Endothelial cell of hepatic sinusoid (primary cell): ENCODE measurements at regions not wholly inside any gene's neighbourhood (a gene's known extent, or its start where the extent isn't known, plus 50 kb on each side); places are given as distances from the start of the nearest gene placed in this dataset.

Source experiments
- in situ Hi-C: cut with HindIII; loops from 2 replicates; pipeline ENCODE4 v1.10.0; 2017; ENCODE audit warnings: low sequenced_read_pairs

DNA sequence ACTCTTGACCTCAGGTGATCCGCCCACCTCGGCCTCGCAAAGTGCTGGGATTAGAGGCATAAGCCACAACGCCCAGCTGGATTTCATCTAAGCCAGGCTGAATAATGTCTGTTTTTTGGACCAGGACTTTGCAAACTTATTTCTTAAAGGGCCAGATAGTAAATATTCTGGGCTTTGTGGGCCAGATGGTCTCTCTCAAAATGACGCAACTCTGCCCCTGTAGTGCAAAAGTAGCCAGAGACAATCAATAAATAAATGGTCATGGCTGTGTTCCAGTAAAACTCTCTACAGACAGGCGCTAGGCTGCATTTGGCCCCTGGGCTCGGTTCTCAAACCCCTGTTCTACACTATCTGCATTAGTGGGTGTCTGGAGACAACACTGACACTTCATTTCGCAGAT is 121.9 kb upstream of the CDH13 start:
- in situ Hi-C loops = no loop called here

DNA sequence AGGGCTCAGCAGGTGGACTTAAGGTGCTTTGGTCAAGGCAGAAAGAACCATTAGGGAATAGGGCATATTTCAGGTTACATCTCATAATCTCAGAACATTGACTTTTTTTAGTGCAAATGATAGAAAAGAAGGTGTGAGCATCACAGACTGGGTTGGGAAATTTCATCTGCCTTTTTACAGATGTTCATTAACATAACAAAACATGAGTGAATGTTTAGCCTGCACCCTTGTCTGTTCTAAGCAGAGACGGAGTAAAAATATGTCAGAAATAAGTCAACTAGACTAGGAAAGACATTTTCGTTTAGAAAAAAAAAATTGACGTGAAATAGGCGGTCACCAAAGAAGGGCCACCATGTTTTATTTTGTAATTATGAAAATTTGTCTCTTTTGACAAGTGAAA is 127.5 kb upstream of the CDH13 start:
- in situ Hi-C loops = no loop called here

GRCh38 chr16:82497139-82497538 is 129.6 kb upstream of the CDH13 start:
- in situ Hi-C loops = no loop called here

DNA sequence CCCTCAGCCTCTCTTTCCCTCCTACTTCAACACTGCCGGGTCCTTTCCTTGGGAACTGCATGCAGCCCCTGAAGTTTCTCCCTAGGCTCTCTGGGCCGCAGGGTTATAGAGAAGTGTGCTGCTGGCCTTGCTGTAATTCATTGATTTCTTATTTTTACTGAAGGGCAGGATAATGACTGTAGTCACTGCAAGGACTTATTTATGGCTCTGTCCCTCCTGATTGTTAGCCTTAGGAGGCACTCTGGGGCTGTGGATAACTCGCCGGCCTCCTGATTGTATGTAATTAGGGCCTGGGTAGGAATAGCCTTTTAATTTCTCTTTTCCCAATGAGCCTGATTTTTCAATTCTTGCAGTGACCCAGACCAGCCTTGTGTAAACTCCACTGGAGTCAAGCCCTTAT is 138.3 kb upstream of the CDH13 start:
- in situ Hi-C loops = no loop called here

DNA sequence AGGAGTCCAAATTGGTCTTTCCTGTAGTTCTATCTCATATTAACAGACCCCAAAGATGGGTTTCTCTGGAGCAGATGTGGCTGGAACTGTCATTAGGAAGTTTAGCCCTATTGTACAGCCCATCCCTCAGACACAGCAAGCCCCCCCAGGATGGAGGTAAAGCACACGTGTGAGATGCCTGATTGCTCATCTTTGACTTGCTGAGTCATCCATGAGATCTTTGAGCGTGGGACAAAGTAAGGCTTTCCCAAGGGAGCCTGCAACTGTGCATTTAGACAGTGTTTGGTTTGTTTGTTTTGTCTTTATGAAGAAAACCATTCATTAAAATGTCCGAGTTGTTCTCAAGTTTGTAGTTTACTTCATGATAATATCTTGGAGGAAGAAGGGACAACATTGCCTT is 145.3 kb upstream of the CDH13 start:
- in situ Hi-C loops = no loop called here

DNA sequence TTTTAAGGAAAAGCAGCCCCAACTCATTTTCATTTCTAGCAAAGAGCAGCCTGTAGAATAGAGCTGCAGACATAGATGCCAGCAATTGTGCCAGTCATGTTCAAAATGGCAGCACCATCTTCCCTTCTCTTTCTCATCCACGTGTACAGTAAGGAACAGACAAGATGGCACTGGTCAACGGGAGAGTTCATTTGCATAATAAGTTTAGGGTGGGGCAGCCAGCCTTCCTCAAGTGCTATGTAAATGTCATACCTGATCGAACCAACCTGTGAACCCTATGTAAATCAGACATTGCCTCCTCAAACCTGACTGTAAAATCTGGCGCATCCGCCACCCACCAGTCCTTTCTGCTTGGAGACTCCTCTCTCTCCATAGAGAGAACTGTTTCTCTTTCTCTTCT is 150.0 kb upstream of the CDH13 start:
- in situ Hi-C loops = no loop called here

- in situ Hi-C loops = no loop called here
Observed at GRCh38 chr16:82470620-82471152, 156.1 kb upstream of the CDH13 start.

DNA sequence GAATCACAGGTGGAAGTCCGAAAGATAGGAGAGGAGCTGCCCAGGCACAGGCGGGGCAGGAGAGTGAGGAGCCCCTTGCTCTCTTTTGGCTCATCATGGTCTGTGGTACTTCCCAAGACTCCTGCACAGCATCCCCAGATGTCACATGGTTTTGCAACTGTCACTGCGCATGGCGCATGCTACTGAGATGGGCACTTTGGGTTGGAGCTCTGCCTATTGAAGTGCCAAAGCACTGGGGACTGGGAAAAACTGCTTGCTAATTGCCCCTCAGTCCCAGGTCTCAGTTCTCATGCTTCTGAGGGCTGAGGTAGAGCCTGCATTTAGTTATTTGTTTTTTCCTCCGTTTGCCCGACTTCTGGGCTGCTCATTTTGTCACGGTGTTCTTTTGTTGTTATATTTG is 156.8 kb upstream of the CDH13 start:
- in situ Hi-C loops = no loop called here

GRCh38 chr16:82464187-82464586 is 162.6 kb upstream of the CDH13 start:
- in situ Hi-C loops = no loop called here

- in situ Hi-C loops = no loop called here
Observed at GRCh38 chr16:82460766-82461165, 166.0 kb upstream of the CDH13 start.

DNA sequence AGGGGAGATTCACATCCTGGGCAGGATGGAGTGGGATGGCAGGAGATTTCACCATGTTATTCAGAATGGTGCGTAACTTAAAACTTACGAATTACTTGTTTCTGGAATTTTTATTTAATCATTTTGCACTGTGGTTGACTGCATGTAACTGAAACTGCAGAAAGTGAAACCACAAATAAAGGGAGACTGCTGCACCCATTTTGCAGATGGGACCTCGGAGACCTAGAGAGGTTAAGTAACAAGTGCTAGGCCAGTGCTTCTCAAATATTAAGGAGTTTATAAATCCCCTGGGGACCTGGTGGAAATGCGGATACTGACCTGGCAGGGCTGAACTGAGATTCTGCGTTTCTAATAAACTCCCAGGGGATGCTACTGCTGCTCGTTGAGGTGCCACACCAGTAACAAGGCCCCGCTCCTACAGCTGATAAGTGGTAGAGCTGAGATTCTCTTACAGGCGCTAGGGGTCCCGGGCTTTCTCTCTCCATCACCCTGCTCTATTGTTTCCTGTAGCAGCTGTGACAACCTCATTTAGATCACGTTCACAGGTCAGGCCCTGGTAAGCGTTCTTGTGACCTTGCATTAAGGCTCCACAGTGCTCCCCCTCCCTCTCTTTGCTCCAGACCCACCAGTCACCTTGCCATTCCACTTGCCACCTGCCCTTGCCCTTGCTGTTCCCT is 167.1 kb upstream of the CDH13 start:
- in situ Hi-C loops = no loop called here

- in situ Hi-C loops = no loop called here
Observed at GRCh38 chr16:82456683-82457082, 170.1 kb upstream of the CDH13 start.

- in situ Hi-C loops = loop anchor here (5.0 kb wide), 1 partner anchor 68 kb away; no protein-coding TSS in a partner anchor
Observed at GRCh38 chr16:82454566-82454965, 172.2 kb upstream of the CDH13 start.

- in situ Hi-C loops = loop anchor here (5.0 kb wide), 1 partner anchor 68 kb away; no protein-coding TSS in a partner anchor
Observed at GRCh38 chr16:82454152-82454551, 172.6 kb upstream of the CDH13 start.

- in situ Hi-C loops = loop anchor here (5.0 kb wide), 1 partner anchor 70 kb away; no protein-coding TSS in a partner anchor
Observed at GRCh38 chr16:82452004-82452756, 174.6 kb upstream of the CDH13 start.

GRCh38 chr16:82451449-82451848 is 175.3 kb upstream of the CDH13 start:
- in situ Hi-C loops = loop anchor here (5.0 kb wide), 1 partner anchor 71 kb away; no protein-coding TSS in a partner anchor

- in situ Hi-C loops = no loop called here
Observed at GRCh38 chr16:82440336-82440735, 186.4 kb upstream of the CDH13 start.

GRCh38 chr16:82439678-82440293 is 187.0 kb upstream of the CDH13 start:
- in situ Hi-C loops = no loop called here

- in situ Hi-C loops = no loop called here
Observed at GRCh38 chr16:82433042-82433441, 193.7 kb upstream of the CDH13 start.

- in situ Hi-C loops = no loop called here
Observed at GRCh38 chr16:82432261-82432660, 194.5 kb upstream of the CDH13 start.

DNA sequence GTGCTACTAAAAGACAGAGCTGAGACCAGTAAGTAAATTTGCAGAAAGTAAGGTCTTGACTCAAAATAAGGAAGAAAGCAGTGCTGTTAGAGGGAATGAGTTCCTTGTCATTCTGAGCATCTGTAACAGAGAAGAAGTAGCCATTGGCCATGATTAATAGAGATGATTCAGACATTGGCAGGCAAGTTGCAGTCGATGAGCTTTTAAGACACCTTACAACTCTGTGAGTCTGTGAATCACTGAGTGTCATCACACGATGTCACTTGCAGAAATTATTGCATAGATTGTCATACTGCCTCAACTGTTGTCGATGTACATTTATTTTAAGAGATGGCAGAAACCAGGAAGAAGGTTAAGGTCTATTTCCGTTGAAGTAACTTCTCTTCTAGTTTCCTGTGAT is 201.1 kb upstream of the CDH13 start:
- in situ Hi-C loops = no loop called here

- in situ Hi-C loops = no loop called here
Observed at GRCh38 chr16:82421851-82422250, 204.9 kb upstream of the CDH13 start.
